HG03432 (cell line): ENCODE measurements at regions not wholly inside any gene's neighbourhood (a gene's known extent, or its start where the extent isn't known, plus 50 kb on each side); places are given as distances from the start of the nearest gene placed in this dataset.
A peak's percentile ranks its signal among the peaks of the same experiment; 100 is the strongest.

ENCODE experiments used
- ATAC-seq: cut with Tn5 transposase; IDR thresholded peaks from one replicate; pipeline ENCODE4 v1.9.1; 2021; ENCODE audit warnings: mild to moderate bottlenecking, moderate library complexity; ENCODE audit not compliant: unreplicated experiment

DNA sequence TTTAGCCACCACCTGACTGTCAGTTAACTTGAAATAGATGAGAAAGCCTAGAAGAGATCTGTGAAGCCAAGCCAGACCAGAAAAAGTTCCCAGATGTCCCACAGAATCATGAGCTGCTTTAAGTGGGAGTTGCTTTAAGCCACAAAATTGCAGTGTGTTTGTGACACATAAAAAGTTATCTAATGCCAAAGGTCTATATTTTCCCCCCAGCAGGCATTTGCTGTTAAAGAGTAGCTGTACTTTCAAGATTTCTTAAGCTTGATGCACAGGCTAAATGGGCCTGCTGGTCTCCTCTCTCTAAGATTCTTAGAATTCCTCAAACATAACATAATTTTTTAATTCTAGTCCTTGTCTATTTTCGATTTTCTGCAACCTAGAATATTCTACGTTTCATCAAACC lies 825.7 kb downstream of the FAM181B start:
- no peak for ATAC-seq

DNA sequence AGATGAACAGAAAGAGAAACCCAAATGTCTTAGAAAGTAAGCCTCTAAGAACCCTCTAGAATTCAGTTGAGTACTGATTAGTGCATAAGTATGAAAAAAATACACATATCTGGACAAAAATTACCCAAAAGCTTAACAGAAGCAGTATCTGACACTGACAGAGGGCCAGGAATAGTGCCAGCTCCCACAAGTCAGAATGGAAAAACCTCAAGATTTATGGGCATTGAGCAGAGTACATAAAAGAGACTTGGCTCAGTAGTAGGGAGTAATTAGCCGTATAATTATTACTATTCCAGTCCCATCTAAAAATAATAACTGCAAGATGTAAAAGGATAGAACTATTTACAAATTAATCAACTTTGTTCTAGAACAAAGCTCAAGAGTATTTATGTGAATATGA lies 834.5 kb downstream of the FAM181B start:
- no peak for ATAC-seq

DNA sequence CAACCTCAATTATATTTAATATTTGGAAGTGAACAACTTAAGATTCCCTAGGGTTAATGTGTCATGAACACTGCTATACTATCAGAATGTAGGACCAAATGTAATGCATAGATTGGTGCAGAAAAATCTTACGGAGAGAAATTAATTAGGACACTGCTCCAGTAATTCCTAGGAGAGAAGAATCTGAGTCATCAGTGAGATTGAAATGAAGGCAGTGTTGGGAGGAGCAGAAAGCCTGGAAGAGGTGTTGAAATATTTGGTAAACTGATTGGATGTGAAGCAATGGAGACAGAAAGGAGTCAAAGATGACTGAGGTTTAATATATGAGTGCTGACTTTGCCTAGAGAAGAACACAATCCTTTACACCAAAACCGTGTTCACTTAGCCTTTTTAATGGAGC lies 836.0 kb downstream of the FAM181B start:
- no peak for ATAC-seq

DNA sequence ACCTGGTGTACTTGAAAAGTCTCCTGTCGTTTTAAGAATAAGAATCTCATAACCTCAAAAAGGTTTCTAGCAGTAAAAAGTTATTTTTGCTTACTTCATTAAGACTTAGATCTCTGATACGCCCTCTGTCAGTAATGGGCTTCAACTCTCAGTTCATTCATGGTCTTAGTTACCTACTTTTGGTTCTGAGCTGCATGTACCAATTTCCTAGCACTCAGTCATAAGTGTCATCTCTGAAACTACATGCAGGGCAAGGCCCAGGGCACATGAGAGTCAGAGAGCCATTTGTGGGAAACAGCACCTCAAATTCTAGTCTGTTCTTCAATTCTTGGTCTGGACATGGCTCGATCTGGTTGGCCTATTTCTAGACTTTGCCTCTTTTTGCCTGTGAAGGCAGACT lies 838.4 kb downstream of the FAM181B start:
- peak; percentile 65 for ATAC-seq

DNA sequence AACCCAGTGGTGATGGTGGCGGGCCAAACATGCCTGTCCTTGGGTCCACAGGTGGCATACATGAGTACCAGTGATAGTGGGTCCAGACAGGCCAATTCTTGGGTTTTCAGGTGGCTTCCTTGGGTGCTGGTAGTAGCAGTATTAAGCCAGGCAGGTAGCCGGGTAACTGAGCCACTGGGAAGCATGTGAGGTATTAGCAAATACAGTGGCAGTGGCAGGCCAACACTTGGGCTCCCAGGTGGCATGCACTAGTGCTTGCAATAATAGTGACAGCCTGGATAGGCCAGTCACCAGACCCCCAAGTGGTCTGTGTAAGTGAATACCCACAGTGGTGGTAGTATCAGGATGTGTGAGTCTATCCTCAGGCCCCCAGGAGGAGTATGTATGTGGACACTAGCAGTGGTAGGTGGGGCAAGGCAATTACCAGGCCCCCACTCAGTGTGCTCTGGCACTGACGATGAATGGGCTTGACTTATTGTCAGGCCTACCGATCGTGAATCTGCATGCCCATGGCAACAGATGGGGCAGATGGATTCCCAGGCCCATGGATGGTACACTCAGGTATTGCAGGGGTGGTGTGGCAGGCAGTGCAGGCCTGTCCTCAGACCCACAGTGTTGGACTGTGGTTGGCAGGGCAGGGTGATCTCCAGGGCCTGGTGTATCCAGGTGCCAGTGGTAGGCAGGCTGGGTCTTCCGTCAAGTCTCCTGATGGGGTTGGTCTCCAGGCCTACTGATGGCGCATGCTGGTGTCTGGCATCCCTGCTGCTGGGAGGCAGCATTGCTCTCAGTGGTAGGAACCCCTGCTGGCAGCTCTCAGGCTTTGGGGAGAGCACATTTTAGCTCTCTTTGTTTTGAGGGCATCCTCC lies 840.7 kb downstream of the FAM181B start:
- ATAC-seq = no peak

DNA sequence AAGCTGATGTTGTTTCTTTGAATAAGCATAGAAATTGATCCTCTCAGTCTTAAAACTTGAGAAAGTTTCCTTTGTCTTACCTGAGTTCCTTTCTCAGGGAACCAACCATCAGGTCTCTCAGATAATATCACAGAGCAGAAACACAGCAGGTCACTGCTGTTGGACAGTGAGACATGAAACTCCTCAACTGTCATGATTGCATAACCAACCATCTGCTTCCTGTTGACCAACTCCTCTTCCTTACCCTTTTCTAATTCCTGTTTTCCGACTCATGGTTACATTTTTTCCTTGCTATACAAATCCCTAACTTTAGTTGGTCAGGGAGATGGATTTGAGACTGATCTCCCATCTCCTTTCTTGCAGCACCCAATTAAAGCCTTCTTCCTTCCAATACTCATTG lies 845.3 kb downstream of the FAM181B start:
- ATAC-seq = no peak

DNA sequence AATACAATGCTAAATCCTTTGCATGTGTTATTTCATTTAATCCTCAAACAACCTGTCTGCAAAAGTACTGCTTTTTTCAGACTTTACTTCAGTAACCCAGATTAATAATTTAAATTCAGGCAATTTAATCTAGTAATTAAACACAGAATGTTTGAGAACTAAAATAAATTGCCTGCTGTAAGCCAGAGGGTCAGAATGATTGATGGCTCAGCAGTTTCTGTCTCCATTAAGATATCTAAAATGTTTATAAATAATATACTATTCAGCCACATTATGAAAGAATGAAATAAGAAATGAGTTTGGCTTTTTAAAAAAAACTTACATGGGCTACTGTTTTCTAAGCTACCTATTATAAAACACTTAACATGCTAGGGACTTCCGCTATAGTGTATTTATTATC lies 846.0 kb downstream of the FAM181B start:
- no peak for ATAC-seq

DNA sequence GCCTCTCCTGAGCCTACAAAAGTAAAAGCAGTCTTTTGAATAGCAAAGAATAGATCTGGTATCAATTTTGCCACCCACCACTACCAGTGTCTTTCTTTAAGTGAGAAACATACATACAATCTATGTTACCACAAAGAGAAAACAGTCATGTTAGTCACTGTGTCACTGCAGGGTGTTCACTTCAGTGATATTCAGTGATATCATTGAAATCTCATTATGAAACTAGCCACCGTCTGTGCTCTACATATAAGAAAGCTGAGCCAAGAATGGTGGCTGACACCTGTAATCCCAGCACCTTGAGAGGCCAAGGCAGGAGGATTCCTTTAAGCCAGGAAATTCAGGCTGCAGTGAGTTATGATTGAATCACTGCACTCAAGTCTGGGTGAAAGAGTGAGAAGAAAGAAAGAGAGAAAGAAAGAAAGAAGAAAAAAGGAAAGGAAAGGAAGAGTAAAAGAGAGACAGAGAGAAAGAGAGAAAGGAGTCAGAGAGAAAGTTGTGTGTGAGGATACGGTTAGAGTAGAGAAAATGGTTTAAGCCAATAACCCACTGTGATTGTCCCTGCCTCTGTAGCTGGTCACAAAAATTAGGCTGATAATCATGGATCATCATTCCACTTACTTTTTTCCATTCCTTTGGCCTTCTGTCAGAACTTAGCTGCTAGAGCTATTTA lies 847.1 kb downstream of the FAM181B start:
- no peak for ATAC-seq

DNA sequence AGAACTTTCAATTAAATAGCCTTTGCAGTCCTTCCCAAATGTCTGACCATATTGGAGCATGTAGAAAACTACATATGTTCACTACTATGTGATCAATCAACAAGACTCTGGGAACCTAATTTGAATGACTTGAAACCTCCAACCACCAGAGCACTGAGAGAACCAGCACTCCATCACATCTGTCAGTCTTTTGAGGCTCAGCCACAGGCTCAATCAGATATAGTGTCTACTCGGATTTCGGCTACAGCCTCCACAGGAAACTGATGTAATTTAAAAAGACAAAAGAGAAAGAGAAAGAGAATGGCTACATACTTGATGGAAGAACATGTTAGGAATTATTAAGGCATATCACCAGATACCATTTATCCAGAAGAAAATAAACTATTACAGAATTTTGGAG lies 859.0 kb downstream of the FAM181B start:
- peak; percentile 45 for ATAC-seq

DNA sequence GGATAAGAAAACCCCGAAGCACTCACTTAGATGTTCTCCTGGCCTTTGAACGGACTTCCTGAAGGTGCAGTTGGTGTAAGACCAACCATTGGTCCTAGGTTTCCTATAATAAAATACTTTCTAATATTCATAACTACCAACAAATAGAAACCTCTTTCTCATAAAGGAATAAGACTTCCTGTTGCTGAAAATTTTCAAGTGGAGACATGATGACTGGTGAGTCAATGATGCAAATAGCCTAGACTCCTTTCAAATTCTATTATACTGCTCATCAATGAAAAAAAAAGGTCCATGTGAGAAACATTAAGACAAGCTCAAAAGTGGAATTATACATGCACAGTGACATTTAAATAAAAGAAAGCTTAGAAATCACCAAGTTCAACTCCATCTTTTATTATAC lies 862.8 kb downstream of the FAM181B start:
- ATAC-seq = no peak

DNA sequence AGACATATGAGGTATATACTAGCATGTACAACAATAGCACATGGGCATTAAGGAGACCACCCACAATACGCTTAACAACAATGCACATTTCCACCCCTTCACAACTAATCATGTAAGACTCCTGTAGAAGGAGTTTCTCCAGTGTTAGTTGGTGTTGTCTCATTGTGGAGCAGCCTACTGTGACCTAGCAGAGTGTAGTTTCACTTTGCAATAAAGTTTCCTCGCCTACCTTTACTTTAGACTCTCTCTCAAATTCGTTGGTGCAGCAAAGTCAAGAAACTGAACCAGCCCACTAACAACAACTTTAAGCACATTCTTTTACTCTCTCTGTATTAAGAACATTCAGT lies 863.6 kb downstream of the FAM181B start:
- peak; percentile 69 for ATAC-seq

DNA sequence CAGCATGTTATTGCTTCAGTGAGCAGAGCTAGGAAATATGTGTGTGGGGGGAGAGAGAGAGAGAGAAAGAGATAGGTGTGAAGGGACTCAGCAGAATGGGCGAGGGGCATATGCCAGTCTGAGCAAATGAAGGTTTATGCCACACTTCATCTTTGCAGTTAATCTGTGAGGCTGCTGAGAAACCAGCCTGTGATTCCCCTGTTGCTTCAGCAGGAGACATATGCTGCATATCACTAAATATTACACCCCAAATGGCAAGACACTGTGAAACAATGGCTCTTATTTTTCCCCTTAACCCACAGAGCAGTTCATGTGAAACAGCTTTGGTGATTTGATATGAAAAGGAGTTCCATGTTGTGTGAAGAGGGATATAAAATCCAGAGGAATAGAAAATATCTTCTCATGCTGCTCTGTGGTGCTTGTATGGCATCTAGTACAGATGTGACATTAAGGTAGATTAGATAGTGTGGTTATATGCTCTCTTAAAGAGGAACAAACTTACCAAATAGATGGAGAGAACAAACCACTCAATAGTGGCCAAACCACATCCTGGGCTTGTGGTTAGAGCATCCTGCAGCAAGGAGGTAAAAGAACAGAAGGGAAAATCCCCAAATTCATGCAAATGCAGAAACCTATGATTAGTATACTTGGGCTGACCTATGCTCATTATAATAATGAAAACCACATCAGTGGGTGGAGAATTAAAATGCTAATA lies 864.2 kb downstream of the FAM181B start:
- ATAC-seq = peak; percentile 95

DNA sequence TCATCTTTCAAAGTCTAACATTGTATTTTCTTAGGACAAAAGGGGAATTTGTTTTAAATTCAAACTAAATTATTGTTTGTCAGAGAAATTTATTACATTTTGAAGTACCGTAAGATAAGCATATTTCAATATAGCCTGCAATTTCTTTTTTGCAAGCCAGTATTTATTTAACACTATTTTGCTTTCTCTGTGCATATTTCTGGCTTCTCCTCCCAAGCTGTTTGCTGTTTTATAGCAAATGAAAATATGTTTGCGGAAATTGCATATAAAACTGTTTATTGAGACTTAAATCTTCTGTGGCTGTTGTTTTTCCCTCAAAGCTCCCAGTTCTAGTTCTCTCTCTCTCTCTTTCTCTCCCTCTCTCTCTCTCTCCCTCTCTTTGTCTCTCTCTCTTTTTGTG lies 866.8 kb downstream of the FAM181B start:
- ATAC-seq = no peak

DNA sequence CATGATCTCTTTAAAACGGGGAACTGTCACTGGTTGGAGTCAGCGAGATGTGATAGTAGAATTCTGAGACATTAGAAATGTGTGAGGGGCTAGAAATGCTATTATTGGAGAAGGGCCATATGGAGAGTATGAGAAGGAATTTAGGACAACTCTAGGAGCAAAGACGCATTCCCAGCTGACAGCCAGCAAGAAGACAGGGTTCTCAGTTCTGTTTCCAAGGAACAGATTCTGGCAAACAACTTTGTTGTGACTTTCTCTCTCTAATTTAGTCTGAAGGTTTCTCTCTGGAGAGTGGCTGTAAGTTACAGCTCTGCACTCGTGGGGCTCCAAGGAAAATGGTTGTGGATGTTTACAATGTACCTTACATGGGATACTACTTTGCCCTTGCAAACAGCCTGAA lies 876.3 kb downstream of the FAM181B start:
- ATAC-seq = no peak

DNA sequence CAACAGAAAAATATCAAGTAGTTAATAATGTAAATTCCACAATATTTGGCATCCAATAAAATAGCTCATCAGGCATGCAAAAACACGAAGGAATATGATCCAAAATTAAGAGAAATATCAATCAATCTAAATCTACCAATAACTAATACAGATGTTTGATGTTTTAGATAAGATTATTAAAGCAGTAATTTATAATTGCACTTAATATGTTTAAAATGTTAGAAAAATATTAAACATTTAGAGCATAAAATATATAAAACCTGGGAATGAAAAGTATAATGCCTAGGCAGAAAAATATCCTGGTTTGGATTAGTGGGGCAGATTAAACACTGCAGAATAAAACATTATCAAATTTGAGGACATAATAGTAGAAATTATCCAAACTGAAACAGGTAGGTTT lies 879.9 kb downstream of the FAM181B start:
- ATAC-seq = no peak

DNA sequence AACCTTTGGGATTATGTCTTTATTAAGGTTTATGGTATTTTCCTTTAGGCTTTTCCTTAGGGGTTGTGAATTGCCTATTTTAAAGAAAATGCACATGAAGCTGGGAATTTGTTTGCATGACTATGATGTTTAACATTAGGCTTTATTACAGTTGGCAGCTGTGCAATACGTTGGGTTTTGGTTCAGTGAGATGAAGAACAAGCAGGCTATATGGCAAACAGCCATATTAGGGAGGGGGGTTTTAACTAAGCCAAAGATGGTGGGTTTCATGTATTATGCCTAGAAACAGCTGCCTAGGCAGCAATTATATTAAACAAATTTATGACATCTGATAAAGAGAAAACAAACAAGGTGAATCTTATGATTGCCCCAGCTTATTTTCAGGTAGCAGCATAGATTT lies 880.8 kb downstream of the FAM181B start:
- ATAC-seq = no peak

DNA sequence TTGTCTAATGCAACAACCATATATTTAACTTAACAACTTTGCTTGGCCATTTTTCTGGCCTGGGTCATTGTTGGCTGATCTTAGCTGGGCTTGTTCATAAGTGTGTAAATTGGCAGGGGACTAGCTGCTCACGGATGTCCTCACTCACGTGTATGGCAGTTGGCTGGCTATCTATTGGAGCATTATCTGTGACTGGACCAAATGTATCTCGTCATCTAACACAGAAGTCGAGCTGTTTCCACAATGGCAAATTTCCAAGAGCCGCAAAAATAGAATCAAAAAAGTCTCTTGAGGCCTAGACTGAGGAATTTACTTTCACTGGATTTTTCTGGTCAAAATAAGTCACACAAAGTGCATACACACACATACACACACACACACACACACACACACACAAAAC lies 893.3 kb downstream of the FAM181B start:
- no peak for ATAC-seq

DNA sequence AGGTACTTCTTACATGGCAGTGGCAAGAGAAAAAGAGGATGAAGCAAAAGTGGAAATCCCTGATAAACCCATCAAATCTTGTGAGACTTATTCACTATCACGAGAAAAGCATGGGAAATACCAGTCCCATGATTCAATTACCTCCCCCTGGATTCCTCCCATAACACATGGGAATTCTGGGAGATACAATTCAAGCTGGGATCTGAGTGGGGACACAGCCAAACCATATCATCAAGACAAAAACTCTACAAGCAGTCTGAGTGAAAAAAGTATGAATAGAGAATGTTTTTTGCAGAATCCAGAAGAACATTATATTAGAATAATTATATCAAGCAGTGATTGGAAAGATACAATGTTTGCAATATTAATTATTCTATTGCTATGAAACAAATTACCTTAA lies 893.7 kb downstream of the FAM181B start:
- no peak for ATAC-seq

DNA sequence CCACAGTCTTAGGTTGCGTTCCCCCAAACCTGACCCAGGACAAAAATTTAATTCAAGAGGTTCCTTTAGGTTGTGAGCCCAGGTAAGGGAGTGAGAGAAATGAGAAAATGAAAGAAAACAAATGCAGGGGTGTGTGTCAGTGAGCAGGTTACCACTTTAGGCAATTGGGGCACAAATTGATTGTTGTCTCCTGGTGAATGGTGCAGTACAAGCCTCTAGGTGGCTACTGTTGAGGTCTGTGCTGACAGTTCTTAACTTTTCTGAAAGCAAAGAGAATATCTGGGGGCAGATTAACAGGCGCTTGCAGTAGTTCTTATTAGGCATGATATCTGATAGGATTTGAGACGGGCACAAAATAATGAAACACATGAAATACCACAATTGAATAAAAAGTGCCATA lies 894.6 kb downstream of the FAM181B start:
- ATAC-seq = no peak

DNA sequence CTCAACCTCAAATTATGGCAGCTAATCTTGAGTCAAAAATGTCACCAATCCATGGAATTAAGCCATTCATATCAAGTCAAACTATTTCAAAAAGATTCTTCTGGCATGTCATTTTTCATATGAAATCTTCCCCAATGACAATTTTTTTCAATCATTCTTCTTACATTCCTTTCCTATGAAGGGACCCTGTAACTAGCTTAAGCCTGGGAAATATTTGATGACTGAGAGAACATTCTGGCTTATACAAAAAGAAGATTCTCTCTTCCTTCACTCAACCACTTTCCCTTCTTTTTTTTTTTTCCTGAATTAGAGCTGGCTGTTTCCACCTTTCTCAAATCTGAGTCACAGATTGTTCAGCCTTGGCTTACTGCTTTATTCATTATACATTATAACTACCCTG lies 903.7 kb downstream of the FAM181B start:
- ATAC-seq = no peak

DNA sequence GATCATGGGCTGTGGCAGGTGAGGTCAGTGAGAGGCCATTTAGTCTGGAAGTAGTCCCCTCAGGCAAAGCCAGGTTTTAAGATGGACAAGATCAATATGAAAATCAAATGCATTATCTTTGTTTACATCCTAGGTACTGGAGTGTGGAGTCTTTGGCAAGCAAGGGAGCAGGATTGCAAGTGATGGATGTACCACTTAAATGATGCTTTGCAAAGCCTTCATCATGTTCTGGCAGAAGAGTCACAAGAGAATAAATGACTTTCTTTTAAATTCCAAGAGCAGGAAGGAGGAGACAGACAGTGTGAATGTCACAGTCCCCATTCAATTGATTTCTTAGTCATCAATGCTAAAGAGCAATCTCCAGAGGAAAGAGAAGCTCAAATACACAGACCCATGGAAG lies 908.3 kb downstream of the FAM181B start:
- ATAC-seq = no peak

DNA sequence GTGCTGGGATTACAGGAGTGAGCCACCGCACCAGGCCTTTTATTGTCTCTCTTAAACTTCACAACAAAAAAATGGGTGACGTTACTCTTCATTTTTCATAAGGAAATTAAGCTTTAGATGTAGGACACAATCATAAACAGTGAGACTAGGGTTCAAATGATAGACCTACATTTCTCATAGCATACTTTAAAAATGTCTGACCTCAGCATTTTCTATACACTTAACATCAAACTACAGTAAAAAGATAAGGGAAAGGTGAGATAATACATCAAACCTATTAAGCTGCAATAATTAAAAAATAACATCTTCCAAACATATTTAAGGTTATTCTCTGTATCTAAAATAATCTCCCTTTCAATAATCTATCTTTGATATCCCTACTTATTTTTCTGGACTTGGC lies 914.2 kb downstream of the FAM181B start:
- ATAC-seq = no peak
